ENCODE measurements at regions not wholly inside any gene's neighbourhood (a gene's known extent, or its start where the extent isn't known, plus 50 kb on each side); places are given as distances from the start of the nearest gene placed in this dataset.

- CTCF ChIA-PET = no interaction called here
- Histone ChIP-seq H3K27ac (ENCODE audit: low read depth, low read length, poor library complexity, severe bottlenecking) (no peak overlapping the region), H3K36me3 (ENCODE audit: insufficient read depth, low read length, poor library complexity, severe bottlenecking) (no peaks in the 10 kb centered on the region), H3K9me3 (ENCODE audit: low read depth, low read length, poor library complexity, severe bottlenecking) (peaks cover 6% of the 10 kb centered on the region), H3K4me3 (ENCODE audit: low read depth, low read length, poor library complexity, severe bottlenecking) (no peak overlapping the region), H3K27me3 (replicated peaks; ENCODE audit: insufficient read depth, low read depth, low read length, poor library complexity) (peaks cover 7% of the 10 kb centered on the region), H3K4me1 (ENCODE audit: insufficient read depth, low read length, poor library complexity, severe bottlenecking) (no peaks in the 10 kb centered on the region)
- POLR2A ChIA-PET (ENCODE audit: low non-redundant PET) = no interaction called here
- TF ChIP-seq CTCF (conservative IDR thresholded peaks at IDR 0.05; ENCODE audit: low read depth, low read length) = no peak
- no peak for TF ChIP-seq EZH2 (IDR thresholded peaks at IDR 0.05; ENCODE audit: borderline replicate concordance, low read depth, low read length, poor library complexity, severe bottlenecking)
- no peak for DNase-seq (ENCODE audit: low spot score)
- intact Hi-C loops (cut with micrococcal nuclease; ENCODE audit: unreplicated experiment) = no loop called here
- no TSS peak for BruUV-seq (replicated peaks)
Measured at GRCh38 chr2:200147371-200147770, 159.1 kb upstream of the SPATS2L start.

GRCh38 chr2:200148366-200148765 lies 158.1 kb upstream of the SPATS2L start:
- Histone ChIP-seq H3K27ac (ENCODE audit: low read depth, low read length, poor library complexity, severe bottlenecking) (no peak overlapping the region), H3K4me3 (ENCODE audit: low read depth, low read length, poor library complexity, severe bottlenecking) (no peak overlapping the region), H3K9me3 (ENCODE audit: low read depth, low read length, poor library complexity, severe bottlenecking) (peaks cover 6% of the 10 kb centered on the region), H3K27me3 (replicated peaks; ENCODE audit: insufficient read depth, low read depth, low read length, poor library complexity) (peaks cover 7% of the 10 kb centered on the region), H3K4me1 (ENCODE audit: insufficient read depth, low read length, poor library complexity, severe bottlenecking) (no peaks in the 10 kb centered on the region), H3K36me3 (ENCODE audit: insufficient read depth, low read length, poor library complexity, severe bottlenecking) (no peaks in the 10 kb centered on the region)
- no peak for DNase-seq (ENCODE audit: low spot score)
- intact Hi-C loops (cut with micrococcal nuclease; ENCODE audit: unreplicated experiment) = no loop called here
- no peak for TF ChIP-seq EZH2 (IDR thresholded peaks at IDR 0.05; ENCODE audit: borderline replicate concordance, low read depth, low read length, poor library complexity, severe bottlenecking)
- no peak for TF ChIP-seq CTCF (conservative IDR thresholded peaks at IDR 0.05; ENCODE audit: low read depth, low read length)
- POLR2A ChIA-PET (ENCODE audit: low non-redundant PET) = no interaction called here
- no TSS peak for BruUV-seq (replicated peaks)
- CTCF ChIA-PET = no interaction called here

GRCh38 chr2:200150411-200151086 lies 155.9 kb upstream of the SPATS2L start:
- H3K36me3 ChIP-seq (ENCODE audit: insufficient read depth, low read length, poor library complexity, severe bottlenecking) = no peaks in the 10 kb centered on the region
- no peaks in the 10 kb centered on the region for H3K4me1 ChIP-seq (ENCODE audit: insufficient read depth, low read length, poor library complexity, severe bottlenecking)
- no TSS peak for BruUV-seq (replicated peaks)
- POLR2A ChIA-PET (ENCODE audit: low non-redundant PET) = no interaction called here
- H3K27me3 ChIP-seq (replicated peaks; ENCODE audit: insufficient read depth, low read depth, low read length, poor library complexity) = peaks cover 7% of the 10 kb centered on the region
- intact Hi-C loops (cut with micrococcal nuclease; ENCODE audit: unreplicated experiment) = no loop called here
- peaks cover 6% of the 10 kb centered on the region for H3K9me3 ChIP-seq (ENCODE audit: low read depth, low read length, poor library complexity, severe bottlenecking)
- H3K27ac ChIP-seq (ENCODE audit: low read depth, low read length, poor library complexity, severe bottlenecking) = no peak overlapping the region
- CTCF ChIA-PET = no interaction called here
- DNase-seq (ENCODE audit: low spot score) = no peak
- TF ChIP-seq CTCF (conservative IDR thresholded peaks at IDR 0.05; ENCODE audit: low read depth, low read length) = no peak
- TF ChIP-seq EZH2 (IDR thresholded peaks at IDR 0.05; ENCODE audit: borderline replicate concordance, low read depth, low read length, poor library complexity, severe bottlenecking) = no peak
- no peak overlapping the region for H3K4me3 ChIP-seq (ENCODE audit: low read depth, low read length, poor library complexity, severe bottlenecking)

Data from A673 (cell line).